ENCODE measurements at regions not wholly inside any gene's neighbourhood (a gene's known extent, or its start where the extent isn't known, plus 50 kb on each side); places are given as distances from the start of the nearest gene placed in this dataset.

DNA sequence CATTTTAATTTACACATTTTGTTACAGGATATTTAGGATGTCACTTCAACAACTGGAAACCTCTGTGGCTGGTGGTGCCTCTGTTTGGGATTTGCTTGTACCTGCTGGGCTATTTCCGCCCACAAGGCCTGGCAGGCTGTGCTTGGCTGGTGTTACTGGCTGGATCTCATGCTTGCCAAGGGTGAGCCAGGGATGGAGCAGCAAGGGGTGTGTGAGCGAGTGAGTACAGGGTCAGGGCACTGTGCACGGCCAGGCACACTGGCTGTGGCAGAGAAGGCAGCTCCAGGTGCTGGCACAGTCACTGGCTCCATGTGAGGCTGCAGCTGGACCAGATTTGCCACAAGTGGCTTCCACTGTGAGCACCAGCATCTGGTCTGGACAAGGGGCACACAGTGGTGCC lies 1254.8 kb downstream of the SLITRK5 start:
- TF ChIP-seq, protein P1, sequence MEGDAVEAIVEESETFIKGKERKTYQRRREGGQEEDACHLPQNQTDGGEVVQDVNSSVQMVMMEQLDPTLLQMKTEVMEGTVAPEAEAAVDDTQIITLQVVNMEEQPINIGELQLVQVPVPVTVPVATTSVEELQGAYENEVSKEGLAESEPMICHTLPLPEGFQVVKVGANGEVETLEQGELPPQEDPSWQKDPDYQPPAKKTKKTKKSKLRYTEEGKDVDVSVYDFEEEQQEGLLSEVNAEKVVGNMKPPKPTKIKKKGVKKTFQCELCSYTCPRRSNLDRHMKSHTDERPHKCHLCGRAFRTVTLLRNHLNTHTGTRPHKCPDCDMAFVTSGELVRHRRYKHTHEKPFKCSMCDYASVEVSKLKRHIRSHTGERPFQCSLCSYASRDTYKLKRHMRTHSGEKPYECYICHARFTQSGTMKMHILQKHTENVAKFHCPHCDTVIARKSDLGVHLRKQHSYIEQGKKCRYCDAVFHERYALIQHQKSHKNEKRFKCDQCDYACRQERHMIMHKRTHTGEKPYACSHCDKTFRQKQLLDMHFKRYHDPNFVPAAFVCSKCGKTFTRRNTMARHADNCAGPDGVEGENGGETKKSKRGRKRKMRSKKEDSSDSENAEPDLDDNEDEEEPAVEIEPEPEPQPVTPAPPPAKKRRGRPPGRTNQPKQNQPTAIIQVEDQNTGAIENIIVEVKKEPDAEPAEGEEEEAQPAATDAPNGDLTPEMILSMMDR (IDR thresholded peaks at IDR 0.05): no peak
- no peak for TF ChIP-seq EP300 (IDR thresholded peaks at IDR 0.05)
- TF ChIP-seq POLR2A (IDR thresholded peaks at IDR 0.05): no peak

All from ovary (tissue), 3 donors.